Esophagus squamous epithelium (tissue), 5 donors: ENCODE measurements at regions not wholly inside any gene's neighbourhood (a gene's known extent, or its start where the extent isn't known, plus 50 kb on each side); places are given as distances from the start of the nearest gene placed in this dataset.

Source experiments
- DNase-seq: peaks from one replicate; lab custom pipeline; 2025; lab: John Stamatoyannopoulos, UW
- H3K27ac ChIP-seq, 4 donors: fragments of 200-600 bp; sonication (generic); one replicate each; pipeline ENCODE4 v1.5.1; 2016 to 2019; ENCODE audit warnings: mild to moderate bottlenecking in 1 of 4
- H3K27me3 ChIP-seq, 4 donors: fragments of 200-600 bp; sonication (generic); 1 replicate in 3 of 4; 2 replicates in 1 of 4; pipeline versions ENCODE4 v1.5.1 to v1.6.0; 2017 to 2021; ENCODE audit warnings: antibody characterized with exemption in 1 of 4
- H3K36me3 ChIP-seq, 3 donors: fragments of 200-600 bp; sonication (generic); one replicate each; pipeline ENCODE4 v1.5.1; 2016 to 2019
- H3K4me1 ChIP-seq, 3 donors: fragments of 200-600 bp; sonication (generic); one replicate each; pipeline ENCODE4 v1.5.1; 2017 to 2019
- H3K4me3 ChIP-seq, 4 donors: fragments of 200-600 bp; sonication (generic); 1 replicate in 3 of 4; 2 replicates in 1 of 4; pipeline ENCODE4 v1.5.1; 2016 to 2019; ENCODE audit warnings: mild to moderate bottlenecking in 2 of 4, moderate library complexity in 1 of 4
- H3K9me3 ChIP-seq, 3 donors: fragments of 200-600 bp; sonication (generic); one replicate each; pipeline ENCODE4 v1.5.1; 2016 to 2019
- CTCF ChIP-seq, 6 experiments: fragments of 450-650 bp in 4 of 6; fragments of 200-600 bp in 2 of 6; sonication (generic) in 2 of 6; IDR thresholded peaks; one replicate each; pipeline ENCODE4 v1.5.1; 2016 to 2019; ENCODE audit warnings: antibody characterized with exemption in 6 of 6, mild to moderate bottlenecking in 4 of 6, moderate library complexity in 4 of 6
- POLR2A ChIP-seq, 4 donors: fragments of 450-650 bp; IDR thresholded peaks; one replicate each; pipeline ENCODE4 v1.6.1; 2017; ENCODE audit warnings: antibody characterized with exemption in 4 of 4, mild to moderate bottlenecking in 4 of 4, moderate library complexity in 3 of 4
- WGBS, 2 donors: methylation state at CpG; one replicate each; pipeline ENCODE4 v1.1.5; 2018; 5-methylcytosine and 5-hydroxymethylcytosine counted together
- intact Hi-C: fragments of 100-400 bp; cut with DNase I; formaldehyde crosslinking; loops from one replicate; pipeline ENCODE4 v1.15.0; 2022
- small RNA-seq, 4 donors: library from RNA; depleted of rRNA; stranded (forward); fragments of <200 nt; gene quantifications; one replicate each; pipeline ENCODE3, GENCODE V24; 2016
- donor health status: DM: yes; HTN: yes; CAD: no.

GRCh38 chr2:144571770-144572169, 51.9 kb upstream of the ZEB2 start:
- H3K4me1 ChIP-seq, result no peaks in the 10 kb centered on the region

DNA sequence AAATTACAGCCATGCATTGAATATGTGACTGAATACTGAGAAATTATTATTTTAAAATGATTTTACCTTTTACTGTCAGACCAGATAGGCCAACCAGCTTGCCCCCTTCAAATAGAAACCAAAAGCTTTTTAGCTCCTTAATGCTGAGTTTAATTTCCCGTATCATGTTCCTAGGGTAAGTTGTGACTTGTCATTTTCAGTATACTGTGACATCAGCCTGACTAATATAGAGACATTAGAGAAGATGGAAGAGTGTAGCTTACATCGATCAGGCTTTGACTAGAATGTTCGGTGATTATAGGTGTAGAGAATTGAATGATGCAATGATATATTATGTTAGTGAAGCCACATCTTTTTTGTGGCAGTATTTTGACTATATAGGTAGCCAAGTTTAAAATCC, 50.6 kb upstream of the ZEB2 start:
- H3K36me3 ChIP-seq, result no peaks in the 10 kb centered on the region
- H3K4me1 ChIP-seq, result no peaks in the 10 kb centered on the region
- no peak overlapping the region for H3K27ac ChIP-seq
- TF ChIP-seq POLR2A (IDR thresholded peaks at IDR 0.05), result no peak
- TF ChIP-seq CTCF (IDR thresholded peaks at IDR 0.05), result no peak
- no peak for DNase-seq
- 46 to 48% methylated on average over 3 of the region's 3 CpGs for WGBS, 2 donors
- H3K27me3 ChIP-seq, result no peaks in the 10 kb centered on the region
- no peaks in the 10 kb centered on the region for H3K9me3 ChIP-seq
- no peak overlapping the region for H3K4me3 ChIP-seq
- intact Hi-C loops, result no loop called here

More at GRCh38 chr2:144571770-144572169, 51.9 kb upstream of the ZEB2 start:
- H3K4me3 ChIP-seq, result no peak overlapping the region
- no peak overlapping the region for H3K27ac ChIP-seq
- H3K36me3 ChIP-seq, result no peaks in the 10 kb centered on the region
- no peaks in the 10 kb centered on the region for H3K9me3 ChIP-seq
- 94 to 96% methylated on average over 1 of the region's 1 CpG for WGBS, 2 donors
- TF ChIP-seq CTCF (IDR thresholded peaks at IDR 0.05), result no peak
- TF ChIP-seq POLR2A (IDR thresholded peaks at IDR 0.05), result no peak
- H3K27me3 ChIP-seq, result no peaks in the 10 kb centered on the region
- no peak for DNase-seq
- intact Hi-C loops, result no loop called here

Small RNAs in the stretch of these regions (small RNA-seq; reads per million reads assigned to genes)
- gene RF00019 (0 reads per million in 4 donors), gene RF01992 (0 reads per million in 4 donors), gene RNA5SP106 (0 reads per million in 4 donors), gene RNU6-692P (0 reads per million in 4 donors), gene RNU6-715P (0 reads per million in 4 donors), gene RNU7-2P (0 reads per million in 4 donors)
